Trophoblast cell (in vitro differentiated cells and primary cell): ENCODE measurements at regions not wholly inside any gene's neighbourhood (a gene's known extent, or its start where the extent isn't known, plus 50 kb on each side); places are given as distances from the start of the nearest gene placed in this dataset.

ENCODE experiments used
- DNase-seq, 2 donors: peaks; one replicate each; pipeline ENCODE4 v3.0.0-alpha.2; 2016
- H2AFZ ChIP-seq: 2 replicates; pipeline ENCODE4 v1.6.1; 2013; ENCODE audit warnings: low read length, moderate library complexity, mild to moderate bottlenecking; ENCODE audit not compliant: insufficient read depth, poor library complexity
- H2AK5ac ChIP-seq: 2 replicates; pipeline ENCODE4 v1.6.1; 2013; ENCODE audit warnings: mild to moderate bottlenecking, low read length
- H2BK120ac ChIP-seq: 2 replicates; pipeline ENCODE4 v1.6.1; 2013; ENCODE audit warnings: low read length, mild to moderate bottlenecking, moderate library complexity; ENCODE audit not compliant: insufficient read depth, poor library complexity
- H2BK12ac ChIP-seq: 2 replicates; pipeline ENCODE4 v1.6.1; 2013; ENCODE audit warnings: mild to moderate bottlenecking, low read length, moderate library complexity
- H2BK5ac ChIP-seq: 2 replicates; pipeline ENCODE4 v1.6.1; 2013; ENCODE audit warnings: low read length, low read depth, moderate library complexity, mild to moderate bottlenecking; ENCODE audit not compliant: poor library complexity
- H3K14ac ChIP-seq: 2 replicates; pipeline ENCODE4 v1.6.1; 2013; ENCODE audit warnings: mild to moderate bottlenecking, low read length
- H3K18ac ChIP-seq: 2 replicates; pipeline ENCODE4 v1.6.1; 2013; ENCODE audit warnings: mild to moderate bottlenecking, low read length
- H3K23ac ChIP-seq: 2 replicates; pipeline ENCODE4 v1.6.1; 2013; ENCODE audit warnings: low read length
- H3K27ac ChIP-seq: 2 replicates; pipeline ENCODE4 v1.5.1; 2013; ENCODE audit warnings: low read depth, mild to moderate bottlenecking, inconsistent platforms, low read length, moderate library complexity
- H3K27me3 ChIP-seq: 2 replicates; pipeline ENCODE4 v1.6.1; 2013; ENCODE audit warnings: inconsistent platforms, mild to moderate bottlenecking, low read length, moderate library complexity; ENCODE audit not compliant: insufficient read depth
- H3K36me3 ChIP-seq, 2 experiments: 1 replicate in 1 of 2; 2 replicates in 1 of 2; pipeline ENCODE4 v1.6.1; 2013; ENCODE audit warnings: low read length in 2 of 2, mild to moderate bottlenecking in 2 of 2, moderate library complexity in 1 of 2; ENCODE audit not compliant: insufficient read depth in 2 of 2, control insufficient read depth in 1 of 2
- H3K4ac ChIP-seq: 2 replicates; pipeline ENCODE4 v1.6.1; 2013; ENCODE audit warnings: low read depth, mild to moderate bottlenecking, low read length, moderate library complexity
- H3K4me1 ChIP-seq, 2 experiments: 1 replicate in 1 of 2; 2 replicates in 1 of 2; pipeline ENCODE4 v1.6.1; 2013; ENCODE audit warnings: low read length in 2 of 2, mild to moderate bottlenecking in 2 of 2, moderate library complexity in 1 of 2; ENCODE audit not compliant: insufficient read depth in 2 of 2, control insufficient read depth in 1 of 2
- H3K4me2 ChIP-seq: 2 replicates; pipeline ENCODE4 v1.6.1; 2013; ENCODE audit warnings: inconsistent platforms, mild to moderate bottlenecking, low read length, moderate library complexity
- H3K4me3 ChIP-seq: 2 replicates; pipeline ENCODE4 v1.5.1; 2013; ENCODE audit warnings: mild to moderate bottlenecking, low read depth, low read length, inconsistent platforms
- H3K79me1 ChIP-seq: one replicate; pipeline ENCODE4 v1.6.1; 2013; ENCODE audit warnings: low read length
- H3K79me2 ChIP-seq: 2 replicates; pipeline ENCODE4 v1.6.1; 2013; ENCODE audit warnings: low read length, mild to moderate bottlenecking; ENCODE audit not compliant: control insufficient read depth, insufficient read depth, poor library complexity
- H3K9ac ChIP-seq: 2 replicates; pipeline ENCODE4 v1.6.1; 2013; ENCODE audit warnings: mild to moderate bottlenecking, low read length
- H3K9me3 ChIP-seq: 2 replicates; pipeline ENCODE4 v1.6.1; 2013; ENCODE audit warnings: low read depth, mild to moderate bottlenecking, control low read depth, inconsistent platforms, low read length; ENCODE audit not compliant: insufficient read depth
- H4K12ac ChIP-seq: 2 replicates; pipeline ENCODE4 v1.6.1; 2013; ENCODE audit warnings: low read depth, mild to moderate bottlenecking, low read length, moderate library complexity
- H4K8ac ChIP-seq: 2 replicates; pipeline ENCODE4 v1.6.1; 2013; ENCODE audit warnings: low read depth, mild to moderate bottlenecking, low read length, moderate library complexity
- H4K91ac ChIP-seq: one replicate; pipeline ENCODE4 v1.6.1; 2013; ENCODE audit warnings: low read depth, mild to moderate bottlenecking, low read length, moderate library complexity
- WGBS: extraction: QIAGEN DNeasy Blood & Tissue Kit; methylation state at CpG from one replicate; pipeline ENCODE4 v1.1.7; 2013; ENCODE audit warnings: missing lambda C conversion rate; ENCODE audit not compliant: insufficient read length, insufficient coverage; ENCODE audit errors: extremely low coverage; 5-methylcytosine and 5-hydroxymethylcytosine counted together

GRCh38 chr6:76779068-76779467 is 684.2 kb downstream of the HTR1B start:
- Histone ChIP-seq H3K27ac (no peak overlapping the region), H3K9me3 (no peaks in the 10 kb centered on the region), H3K23ac (no peak overlapping the region), H4K12ac (no peak overlapping the region), H2BK5ac (no peak overlapping the region), H3K4me2 (no peak overlapping the region), H3K4me1 (no peaks in the 10 kb centered on the region), H3K4me3 (no peak overlapping the region), H3K18ac (no peak overlapping the region), H3K4ac (no peak overlapping the region), H3K79me2 (no peaks in the 10 kb centered on the region), H4K91ac (no peak overlapping the region), H3K79me1 (no peaks in the 10 kb centered on the region), H2AK5ac (no peak overlapping the region), H2BK120ac (no peak overlapping the region), H4K8ac (no peak overlapping the region), H3K9ac (no peak overlapping the region), H3K36me3 (no peaks in the 10 kb centered on the region), H2AFZ (no peak overlapping the region), H3K27me3 (no peaks in the 10 kb centered on the region), H2BK12ac (no peak overlapping the region), H3K14ac (no peak overlapping the region)
- DNase-seq, result no peak

GRCh38 chr6:76776876-76777275 is 686.4 kb downstream of the HTR1B start:
- Histone ChIP-seq H4K8ac (no peak overlapping the region), H3K79me1 (no peaks in the 10 kb centered on the region), H3K18ac (no peak overlapping the region), H2AFZ (no peak overlapping the region), H3K23ac (no peak overlapping the region), H3K4me2 (no peak overlapping the region), H4K91ac (no peak overlapping the region), H4K12ac (no peak overlapping the region), H3K4ac (no peak overlapping the region), H3K9ac (no peak overlapping the region), H3K36me3 (no peaks in the 10 kb centered on the region), H3K14ac (no peak overlapping the region), H3K4me3 (no peak overlapping the region), H3K27me3 (no peaks in the 10 kb centered on the region), H3K9me3 (no peaks in the 10 kb centered on the region), H3K4me1 (no peaks in the 10 kb centered on the region), H3K27ac (no peak overlapping the region), H2BK120ac (no peak overlapping the region), H2BK5ac (no peak overlapping the region), H3K79me2 (no peaks in the 10 kb centered on the region), H2AK5ac (no peak overlapping the region), H2BK12ac (no peak overlapping the region)
- no peak for DNase-seq
- WGBS, result no CpG with 5 or more reads among the region's 1 CpG

- H3K27me3 ChIP-seq, result no peaks in the 10 kb centered on the region
- H2BK120ac ChIP-seq, result no peak overlapping the region
- H4K8ac ChIP-seq, result no peak overlapping the region
- H3K9me3 ChIP-seq, result no peaks in the 10 kb centered on the region
- H2AK5ac ChIP-seq, result no peak overlapping the region
- no peak overlapping the region for H4K12ac ChIP-seq
- no peaks in the 10 kb centered on the region for H3K4me1 ChIP-seq
- H3K36me3 ChIP-seq, result no peaks in the 10 kb centered on the region
- no peak overlapping the region for H2AFZ ChIP-seq
- H2BK12ac ChIP-seq, result no peak overlapping the region
- H3K14ac ChIP-seq, result no peak overlapping the region
- H4K91ac ChIP-seq, result no peak overlapping the region
- DNase-seq, result no peak
- no CpG with 5 or more reads among the region's 6 CpGs for WGBS
- no peak overlapping the region for H3K9ac ChIP-seq
- no peaks in the 10 kb centered on the region for H3K79me2 ChIP-seq
- no peak overlapping the region for H3K18ac ChIP-seq
- no peak overlapping the region for H3K4me2 ChIP-seq
- H3K79me1 ChIP-seq, result no peaks in the 10 kb centered on the region
- H3K27ac ChIP-seq, result no peak overlapping the region
- no peak overlapping the region for H3K23ac ChIP-seq
- H3K4me3 ChIP-seq, result no peak overlapping the region
- H3K4ac ChIP-seq, result no peak overlapping the region
- H2BK5ac ChIP-seq, result no peak overlapping the region
Observed at GRCh38 chr6:76774781-76775384, 688.4 kb downstream of the HTR1B start.

- Histone ChIP-seq H2AK5ac (no peak overlapping the region), H3K23ac (no peak overlapping the region), H3K79me1 (no peaks in the 10 kb centered on the region), H2AFZ (no peak overlapping the region), H4K8ac (no peak overlapping the region), H3K4ac (no peak overlapping the region), H3K18ac (no peak overlapping the region), H3K4me1 (no peaks in the 10 kb centered on the region), H3K4me3 (no peak overlapping the region), H3K36me3 (no peaks in the 10 kb centered on the region), H4K91ac (no peak overlapping the region), H3K79me2 (no peaks in the 10 kb centered on the region), H2BK5ac (no peak overlapping the region), H3K27me3 (no peaks in the 10 kb centered on the region), H3K27ac (no peak overlapping the region), H3K14ac (no peak overlapping the region), H3K9me3 (peaks cover 3% of the 10 kb centered on the region), H2BK120ac (no peak overlapping the region), H3K4me2 (no peak overlapping the region), H2BK12ac (no peak overlapping the region), H3K9ac (no peak overlapping the region), H4K12ac (no peak overlapping the region)
- peak; percentile 72 to 83 for DNase-seq
- no CpG with 5 or more reads among the region's 2 CpGs for WGBS
Observed at GRCh38 chr6:76772951-76773350, 690.3 kb downstream of the HTR1B start.
